BLaER1 (cell line): ENCODE measurements at regions not wholly inside any gene's neighbourhood (a gene's known extent, or its start where the extent isn't known, plus 50 kb on each side); places are given as distances from the start of the nearest gene placed in this dataset.

Source experiments
- H3K27ac ChIP-seq: shearing (Covaris generic); formaldehyde crosslinking; 2 replicates; pipeline ENCODE4 v1.8.1; 2022
- H3K27me3 ChIP-seq: shearing (Covaris generic); formaldehyde crosslinking; 2 replicates; pipeline ENCODE4 v1.8.1; 2022
- H3K36me3 ChIP-seq: shearing (Covaris generic); formaldehyde crosslinking; 2 replicates; pipeline ENCODE4 v1.8.1; 2022
- H3K4me1 ChIP-seq: shearing (Covaris generic); formaldehyde crosslinking; 2 replicates; pipeline ENCODE4 v1.8.1; 2022
- H3K4me2 ChIP-seq: shearing (Covaris generic); formaldehyde crosslinking; 2 replicates; pipeline ENCODE4 v1.8.1; 2022
- H3K4me3 ChIP-seq: shearing (Covaris generic); formaldehyde crosslinking; 2 replicates; pipeline ENCODE4 v1.8.1; 2022
- H3K9ac ChIP-seq: shearing (Covaris generic); formaldehyde crosslinking; 2 replicates; pipeline ENCODE4 v1.8.1; 2022
- H3K9me3 ChIP-seq: shearing (Covaris generic); formaldehyde crosslinking; 2 replicates; pipeline ENCODE4 v1.8.1; 2022
- H4K20me1 ChIP-seq: shearing (Covaris generic); formaldehyde crosslinking; 2 replicates; pipeline ENCODE4 v1.8.1; 2022
- Cebpa-rat ChIP-seq: shearing (Covaris generic); IDR thresholded peaks from 2 replicates; pipeline ENCODE4 v1.8.1; 2022

DNA sequence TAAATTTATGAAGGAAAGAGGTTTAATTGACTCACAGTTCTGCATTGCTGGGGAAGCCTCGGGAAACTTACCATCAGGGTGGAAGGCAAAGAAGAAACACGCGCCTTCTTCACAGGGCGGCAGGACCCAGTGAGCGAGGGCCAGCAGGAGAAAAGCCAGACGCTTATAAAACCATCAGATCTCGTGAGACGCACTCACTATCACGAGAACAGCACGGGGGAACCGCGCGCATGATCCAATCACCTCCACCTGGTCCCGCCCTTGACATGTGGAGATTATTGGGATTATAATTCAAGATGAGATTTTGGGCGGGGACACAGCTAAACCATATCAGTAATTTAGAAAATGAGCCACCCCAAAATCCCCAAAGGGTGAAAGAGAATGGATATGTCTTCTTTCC, 187.1 kb downstream of the RAP2A start:
- Histone ChIP-seq H3K4me1 (no peaks in the 10 kb centered on the region), H3K27ac (no peak overlapping the region), H4K20me1 (no peaks in the 10 kb centered on the region), H3K4me2 (no peak overlapping the region), H3K27me3 (no peaks in the 10 kb centered on the region), H3K9ac (no peak overlapping the region), H3K4me3 (no peak overlapping the region), H3K36me3 (no peaks in the 10 kb centered on the region), H3K9me3 (no peaks in the 10 kb centered on the region)
- TF ChIP-seq Cebpa-rat: no peak

GRCh38 chr13:97621631-97622030, 187.7 kb downstream of the RAP2A start:
- Histone ChIP-seq H3K36me3 (no peaks in the 10 kb centered on the region), H3K27me3 (no peaks in the 10 kb centered on the region), H3K4me3 (no peak overlapping the region), H4K20me1 (no peaks in the 10 kb centered on the region), H3K4me1 (no peaks in the 10 kb centered on the region), H3K9me3 (no peaks in the 10 kb centered on the region), H3K9ac (no peak overlapping the region), H3K27ac (no peak overlapping the region), H3K4me2 (no peak overlapping the region)
- no peak for TF ChIP-seq Cebpa-rat

GRCh38 chr13:97627566-97627965, 193.6 kb downstream of the RAP2A start:
- Histone ChIP-seq H3K4me3 (no peak overlapping the region), H3K4me1 (peaks cover 9% of the 10 kb centered on the region), H3K27ac (no peak overlapping the region), H4K20me1 (no peaks in the 10 kb centered on the region), H3K9me3 (no peaks in the 10 kb centered on the region), H3K4me2 (no peak overlapping the region), H3K27me3 (no peaks in the 10 kb centered on the region), H3K9ac (no peak overlapping the region), H3K36me3 (no peaks in the 10 kb centered on the region)
- no peak for TF ChIP-seq Cebpa-rat

DNA sequence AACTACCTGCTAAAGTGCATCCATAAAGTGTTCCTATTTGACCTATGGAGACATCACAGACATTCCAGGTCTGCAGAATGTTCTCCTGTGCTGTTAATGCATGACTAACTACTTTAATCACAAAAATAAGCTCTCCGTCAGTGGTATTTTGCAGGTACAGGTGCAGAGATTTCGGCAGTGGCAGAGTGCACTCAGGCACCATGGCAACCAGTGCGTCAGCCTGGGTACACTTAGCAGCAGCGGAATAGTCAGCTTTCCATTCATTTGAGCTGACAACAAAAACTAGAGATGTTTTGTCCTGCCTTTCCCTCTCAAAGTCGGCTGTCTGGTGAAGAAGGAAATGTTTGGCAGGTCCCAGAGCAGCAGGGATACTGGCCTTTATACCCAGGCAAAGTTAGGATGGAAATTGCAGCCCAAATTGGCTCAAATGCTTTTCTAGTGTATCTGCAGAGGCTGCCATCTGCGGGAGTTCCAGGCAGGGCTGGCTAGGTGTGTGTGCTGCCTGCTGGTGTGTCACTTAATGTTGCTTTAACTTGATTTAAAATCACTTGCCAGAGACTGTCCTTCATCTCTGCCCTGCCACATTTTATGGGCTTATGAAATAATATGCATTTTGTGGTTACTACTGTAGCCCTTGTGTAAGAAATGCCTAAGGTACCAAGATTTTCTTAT, 195.8 kb downstream of the RAP2A start:
- Histone ChIP-seq H3K36me3 (no peaks in the 10 kb centered on the region), H4K20me1 (no peaks in the 10 kb centered on the region), H3K4me3 (no peak overlapping the region), H3K27ac (no peak overlapping the region), H3K4me1 (peaks cover 9% of the 10 kb centered on the region), H3K27me3 (no peaks in the 10 kb centered on the region), H3K9me3 (no peaks in the 10 kb centered on the region; the same call in 1 of the 2 replicates), H3K9ac (no peak overlapping the region), H3K4me2 (no peak overlapping the region)
- no peak for TF ChIP-seq Cebpa-rat

DNA sequence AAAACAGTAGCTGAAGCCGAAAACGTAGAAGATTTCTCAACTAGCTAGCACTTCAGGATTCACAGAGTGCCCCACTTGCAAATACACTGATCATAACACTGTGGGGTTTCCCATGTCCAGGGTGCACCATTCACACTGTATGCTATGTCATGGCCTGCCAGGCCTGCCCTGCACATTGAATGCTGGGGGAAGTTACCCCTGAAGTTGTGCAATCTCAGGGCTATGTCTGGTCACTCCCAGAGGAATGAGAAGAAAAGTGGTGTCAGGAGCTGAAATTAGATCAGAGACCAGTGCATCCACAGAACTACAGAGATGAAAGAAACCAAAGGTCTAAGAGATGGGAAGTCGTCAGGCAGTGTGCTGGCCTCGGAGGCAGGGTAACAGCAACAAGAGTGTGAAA, 196.8 kb downstream of the RAP2A start:
- Histone ChIP-seq H3K9me3 (no peaks in the 10 kb centered on the region; the same call in 1 of the 2 replicates), H3K4me3 (no peak overlapping the region), H3K36me3 (no peaks in the 10 kb centered on the region), H3K27ac (no peak overlapping the region), H4K20me1 (no peaks in the 10 kb centered on the region), H3K9ac (no peak overlapping the region), H3K4me2 (no peak overlapping the region), H3K4me1 (peaks cover 9% of the 10 kb centered on the region), H3K27me3 (no peaks in the 10 kb centered on the region)
- TF ChIP-seq Cebpa-rat: no peak; the same call in 1 of the 2 replicates

DNA sequence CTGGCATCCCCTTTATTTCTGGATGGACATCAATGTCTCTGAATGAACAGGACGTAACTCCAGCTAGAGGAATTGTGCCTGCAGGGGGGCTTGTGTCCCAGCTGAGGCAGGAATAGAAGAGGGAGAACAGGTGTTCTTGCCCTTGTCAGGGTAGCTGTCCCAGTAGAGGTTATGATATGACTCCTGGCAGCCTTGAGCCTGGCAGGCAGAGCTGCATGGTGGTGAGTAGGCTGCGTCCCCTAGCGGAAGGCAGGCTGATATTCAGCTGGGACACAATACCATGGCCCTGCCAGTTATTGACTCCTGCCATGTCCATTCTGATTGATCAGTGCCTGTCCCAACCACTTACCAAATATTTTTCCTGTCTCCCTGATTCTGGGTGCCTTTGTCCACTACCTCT, 197.2 kb downstream of the RAP2A start:
- no peak for TF ChIP-seq Cebpa-rat
- Histone ChIP-seq H3K4me2 (no peak overlapping the region), H3K4me1 (peaks cover 9% of the 10 kb centered on the region), H4K20me1 (no peaks in the 10 kb centered on the region), H3K9me3 (no peaks in the 10 kb centered on the region; the same call in 1 of the 2 replicates), H3K4me3 (no peak overlapping the region), H3K27ac (no peak overlapping the region), H3K36me3 (no peaks in the 10 kb centered on the region), H3K27me3 (no peaks in the 10 kb centered on the region), H3K9ac (no peak overlapping the region)

- Histone ChIP-seq H3K9me3 (no peaks in the 10 kb centered on the region), H3K9ac (no peak overlapping the region), H3K4me3 (no peak overlapping the region), H4K20me1 (no peaks in the 10 kb centered on the region), H3K27ac (no peak overlapping the region), H3K27me3 (no peaks in the 10 kb centered on the region), H3K4me2 (no peak overlapping the region), H3K4me1 (no peaks in the 10 kb centered on the region), H3K36me3 (no peaks in the 10 kb centered on the region)
- no peak for TF ChIP-seq Cebpa-rat
These were observed 205.3 kb downstream of the RAP2A start for GRCh38 chr13:97639236-97639635.

DNA sequence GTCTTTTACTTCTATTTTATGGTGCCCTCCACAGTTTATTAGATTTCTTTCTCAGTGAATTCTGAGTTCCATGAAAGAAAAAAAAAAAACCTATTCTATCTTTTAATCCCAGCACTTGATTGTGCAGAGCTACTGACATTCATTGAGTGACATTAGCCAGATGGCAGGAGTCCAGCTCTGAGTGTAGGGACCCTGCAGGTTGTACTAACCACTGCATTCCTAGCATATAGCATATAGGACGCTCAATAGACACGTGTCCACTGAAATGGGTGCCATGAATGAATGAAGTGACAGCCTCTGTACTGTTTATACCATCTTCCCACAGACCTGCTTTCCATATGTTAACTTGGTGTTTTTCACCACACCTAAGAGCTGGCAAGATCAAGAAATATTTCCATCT, 206.3 kb downstream of the RAP2A start:
- no peaks in the 10 kb centered on the region for H4K20me1 ChIP-seq
- no peak overlapping the region for H3K9ac ChIP-seq
- H3K36me3 ChIP-seq: no peaks in the 10 kb centered on the region
- no peak overlapping the region for H3K4me3 ChIP-seq
- H3K4me1 ChIP-seq: no peaks in the 10 kb centered on the region
- H3K9me3 ChIP-seq: no peaks in the 10 kb centered on the region
- no peak overlapping the region for H3K4me2 ChIP-seq
- no peak for TF ChIP-seq Cebpa-rat
- no peak overlapping the region for H3K27ac ChIP-seq
- H3K27me3 ChIP-seq: no peaks in the 10 kb centered on the region

DNA sequence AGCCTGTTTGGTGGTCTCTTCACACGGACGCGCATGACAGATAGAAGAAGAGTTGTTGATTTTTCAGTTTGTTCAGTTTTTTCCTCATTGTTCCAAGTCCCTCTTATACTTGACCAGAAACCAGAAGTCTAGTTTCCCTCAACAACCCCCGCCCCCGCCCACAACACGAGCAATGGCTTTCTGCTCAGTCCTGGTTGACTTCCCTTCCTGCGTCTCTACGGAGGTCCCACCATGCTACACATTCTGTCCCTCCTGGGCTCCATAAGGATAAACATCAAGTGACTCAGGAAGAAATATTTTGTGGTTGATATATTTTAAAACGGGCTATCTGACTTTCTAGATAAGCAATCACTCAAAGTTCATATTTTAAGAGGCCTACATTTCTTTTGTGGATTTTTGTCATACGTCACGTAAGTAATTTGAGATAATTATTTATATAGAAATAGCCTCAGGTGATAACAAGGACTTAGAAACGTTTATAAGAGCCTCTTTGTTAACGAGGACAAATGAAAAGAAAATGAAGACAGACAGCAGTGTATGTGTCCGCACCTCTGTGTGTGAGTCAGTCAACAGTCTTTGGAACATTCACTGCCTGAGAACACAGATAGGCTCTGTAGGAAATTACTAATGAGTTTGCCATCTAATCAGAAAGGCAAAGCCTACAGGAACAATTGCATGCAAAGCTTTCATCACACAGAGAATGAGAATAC, 214.4 kb downstream of the RAP2A start:
- H4K20me1 ChIP-seq: no peaks in the 10 kb centered on the region
- H3K27me3 ChIP-seq: no peaks in the 10 kb centered on the region
- TF ChIP-seq Cebpa-rat: no peak
- no peaks in the 10 kb centered on the region for H3K36me3 ChIP-seq
- H3K4me3 ChIP-seq: no peak overlapping the region
- no peaks in the 10 kb centered on the region for H3K9me3 ChIP-seq
- no peak overlapping the region for H3K4me2 ChIP-seq
- H3K4me1 ChIP-seq: no peaks in the 10 kb centered on the region
- H3K27ac ChIP-seq: no peak overlapping the region
- H3K9ac ChIP-seq: no peak overlapping the region

DNA sequence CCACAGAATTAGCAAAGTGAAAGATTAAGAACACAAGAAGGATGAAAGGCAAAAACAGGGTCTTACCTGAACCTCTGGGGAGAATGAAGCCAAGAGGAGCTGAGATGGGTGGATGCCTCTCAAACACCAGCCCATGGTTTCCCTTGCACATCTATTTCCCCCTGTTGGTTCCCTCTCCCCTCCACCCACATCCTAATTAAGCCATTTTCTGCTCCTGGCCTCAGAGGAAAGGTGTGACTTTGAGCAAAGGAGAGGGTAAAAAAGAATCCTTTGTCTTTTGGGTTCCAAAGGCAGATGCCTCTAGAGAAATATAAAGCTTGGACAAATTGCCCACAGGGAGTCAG, 214.9 kb downstream of the RAP2A start:
- Histone ChIP-seq H3K4me2 (no peak overlapping the region), H3K4me3 (no peak overlapping the region), H3K27ac (no peak overlapping the region), H3K4me1 (no peaks in the 10 kb centered on the region), H3K27me3 (no peaks in the 10 kb centered on the region), H3K36me3 (no peaks in the 10 kb centered on the region), H3K9ac (no peak overlapping the region), H3K9me3 (no peaks in the 10 kb centered on the region), H4K20me1 (no peaks in the 10 kb centered on the region)
- TF ChIP-seq Cebpa-rat: no peak
